Activated CD8-positive, alpha-beta T cell treated with anti-CD3 and anti-CD28 coated beads for 36 hours (primary cell): ENCODE measurements at regions not wholly inside any gene's neighbourhood (a gene's known extent, or its start where the extent isn't known, plus 50 kb on each side); places are given as distances from the start of the nearest gene placed in this dataset.

Experiments used
- ATAC-seq: fragments of 200-7000 bp; cut with Tn5 transposase; one replicate; pipeline ENCODE4 v1.10.0; 2021; ENCODE audit warnings: mild to moderate bottlenecking, moderate library complexity
- CTCF ChIA-PET: fragments of 350-600 bp; sonication (Branson Sonifier 250); formaldehyde crosslinking; loops from one replicate; lab custom pipeline; 2021; ENCODE audit warnings: antibody characterized with exemption; lab: Charles Lee
- POLR2A ChIA-PET: fragments of 350-600 bp; sonication (Branson Sonifier 250); formaldehyde crosslinking; loops from one replicate; lab custom pipeline; 2021; ENCODE audit warnings: antibody characterized with exemption; lab: Charles Lee
- DNase-seq: peaks from one replicate; pipeline ENCODE4 v3.0.0-alpha.2; 2020
- H3K27ac Mint-ChIP-seq: one replicate; pipeline ENCODE4 v1.8.0; 2021; ENCODE audit warnings: mild to moderate bottlenecking, mixed read lengths
- H3K27me3 Mint-ChIP-seq: one replicate; pipeline ENCODE4 v1.8.0; 2021; ENCODE audit warnings: mixed read lengths
- H3K36me3 Mint-ChIP-seq: one replicate; pipeline ENCODE4 v1.8.0; 2021; ENCODE audit warnings: low read depth, mixed read lengths
- H3K4me1 Mint-ChIP-seq: one replicate; pipeline ENCODE4 v1.8.0; 2021; ENCODE audit warnings: low read depth, mixed read lengths
- H3K4me3 Mint-ChIP-seq: one replicate; pipeline ENCODE4 v1.8.0; 2021; ENCODE audit warnings: mild to moderate bottlenecking, moderate library complexity, mixed read lengths
- H3K9me3 Mint-ChIP-seq: one replicate; pipeline ENCODE4 v1.8.0; 2021; ENCODE audit warnings: mixed read lengths
- CTCF ChIP-seq: fragments of 200-600 bp; IDR thresholded peaks from one replicate; pipeline ENCODE4 v1.8.0; 2022; ENCODE audit warnings: antibody characterized with exemption, mild to moderate bottlenecking
- intact Hi-C: fragments of 100-400 bp; cut with micrococcal nuclease; formaldehyde crosslinking; loops from one replicate; pipeline ENCODE4 v1.10.0; 2022

GRCh38 chr18:76195601-76196000 is 299.4 kb downstream of the ZNF516 start:
- ChIA-PET POLR2A (no interaction called here), CTCF (no interaction called here)
- ATAC-seq = no peak
- intact Hi-C loops = no loop called here
- Mint-ChIP-seq H3K27me3 (peaks cover 2% of the 10 kb centered on the region), H3K9me3 (peaks cover 3% of the 10 kb centered on the region), H3K4me1 (no peaks in the 10 kb centered on the region), H3K36me3 (no peaks in the 10 kb centered on the region), H3K4me3 (no peak overlapping the region), H3K27ac (no peak overlapping the region)
- DNase-seq = no peak
- no peak for TF ChIP-seq CTCF

GRCh38 chr18:76188097-76188496 is 306.9 kb downstream of the ZNF516 start:
- Mint-ChIP-seq H3K36me3 (no peaks in the 10 kb centered on the region), H3K4me1 (no peaks in the 10 kb centered on the region), H3K27me3 (peaks cover 2% of the 10 kb centered on the region), H3K27ac (no peak overlapping the region), H3K9me3 (peaks cover 4% of the 10 kb centered on the region), H3K4me3 (no peak overlapping the region)
- DNase-seq (no peak), ATAC-seq (no peak)
- ChIA-PET CTCF (no interaction called here), POLR2A (no interaction called here)
- intact Hi-C loops = no loop called here
- no peak for TF ChIP-seq CTCF

- ATAC-seq = no peak
- Mint-ChIP-seq H3K27ac (no peak overlapping the region), H3K27me3 (peaks cover 2% of the 10 kb centered on the region), H3K36me3 (no peaks in the 10 kb centered on the region), H3K4me3 (no peak overlapping the region), H3K4me1 (no peaks in the 10 kb centered on the region), H3K9me3 (no peaks in the 10 kb centered on the region)
- TF ChIP-seq CTCF = no peak
- DNase-seq = no peak
- ChIA-PET POLR2A (no interaction called here), CTCF (no interaction called here)
- intact Hi-C loops = no loop called here
These were observed 315.8 kb downstream of the ZNF516 start for GRCh38 chr18:76179257-76179656.

GRCh38 chr18:76177160-76177559 is 317.9 kb downstream of the ZNF516 start:
- Mint-ChIP-seq H3K36me3 (no peaks in the 10 kb centered on the region), H3K9me3 (no peaks in the 10 kb centered on the region), H3K4me1 (no peaks in the 10 kb centered on the region), H3K27me3 (peaks cover 4% of the 10 kb centered on the region), H3K4me3 (no peak overlapping the region), H3K27ac (no peak overlapping the region)
- intact Hi-C loops = no loop called here
- TF ChIP-seq CTCF = no peak
- ChIA-PET CTCF (no interaction called here), POLR2A (no interaction called here)
- ATAC-seq (no peak), DNase-seq (no peak)

- no peak overlapping the region for H3K4me3 Mint-ChIP-seq
- H3K9me3 Mint-ChIP-seq = no peaks in the 10 kb centered on the region
- H3K4me1 Mint-ChIP-seq = no peaks in the 10 kb centered on the region
- H3K27me3 Mint-ChIP-seq = peaks cover 7% of the 10 kb centered on the region
- no peak for TF ChIP-seq CTCF
- CTCF ChIA-PET = interaction anchor here (1.3 kb wide), 1 partner anchor 11 kb away, joined by 3 read pairs; no protein-coding TSS in a partner anchor
- no peak for DNase-seq
- POLR2A ChIA-PET = no interaction called here
- no peak overlapping the region for H3K27ac Mint-ChIP-seq
- H3K36me3 Mint-ChIP-seq = no peaks in the 10 kb centered on the region
- intact Hi-C loops = no loop called here
- ATAC-seq = no peak
These were observed 320.6 kb downstream of the ZNF516 start for GRCh38 chr18:76174451-76174850.
